ENCODE measurements at regions not wholly inside any gene's neighbourhood (a gene's known extent, or its start where the extent isn't known, plus 50 kb on each side); places are given as distances from the start of the nearest gene placed in this dataset.

- TF ChIP-seq EP300 (IDR thresholded peaks at IDR 0.05) (no peak), POLR2A (IDR thresholded peaks at IDR 0.05) (no peak)
- TF ChIP-seq, protein P1, sequence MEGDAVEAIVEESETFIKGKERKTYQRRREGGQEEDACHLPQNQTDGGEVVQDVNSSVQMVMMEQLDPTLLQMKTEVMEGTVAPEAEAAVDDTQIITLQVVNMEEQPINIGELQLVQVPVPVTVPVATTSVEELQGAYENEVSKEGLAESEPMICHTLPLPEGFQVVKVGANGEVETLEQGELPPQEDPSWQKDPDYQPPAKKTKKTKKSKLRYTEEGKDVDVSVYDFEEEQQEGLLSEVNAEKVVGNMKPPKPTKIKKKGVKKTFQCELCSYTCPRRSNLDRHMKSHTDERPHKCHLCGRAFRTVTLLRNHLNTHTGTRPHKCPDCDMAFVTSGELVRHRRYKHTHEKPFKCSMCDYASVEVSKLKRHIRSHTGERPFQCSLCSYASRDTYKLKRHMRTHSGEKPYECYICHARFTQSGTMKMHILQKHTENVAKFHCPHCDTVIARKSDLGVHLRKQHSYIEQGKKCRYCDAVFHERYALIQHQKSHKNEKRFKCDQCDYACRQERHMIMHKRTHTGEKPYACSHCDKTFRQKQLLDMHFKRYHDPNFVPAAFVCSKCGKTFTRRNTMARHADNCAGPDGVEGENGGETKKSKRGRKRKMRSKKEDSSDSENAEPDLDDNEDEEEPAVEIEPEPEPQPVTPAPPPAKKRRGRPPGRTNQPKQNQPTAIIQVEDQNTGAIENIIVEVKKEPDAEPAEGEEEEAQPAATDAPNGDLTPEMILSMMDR (IDR thresholded peaks at IDR 0.05) = no peak
These were observed 307.0 kb downstream of the ZNF536 start for GRCh38 chr19:30679153-30679702.

Measured in gastroesophageal sphincter (tissue), 3 donors.